Osteocyte (in vitro differentiated cells): ENCODE measurements at regions not wholly inside any gene's neighbourhood (a gene's known extent, or its start where the extent isn't known, plus 50 kb on each side); places are given as distances from the start of the nearest gene placed in this dataset.
A peak's percentile ranks its signal among the peaks of the same experiment; 100 is the strongest.

ENCODE experiments used
- DNase-seq: peaks from one replicate; pipeline ENCODE4 v3.0.0; 2021; ENCODE audit warnings: mixed read lengths; ENCODE audit not compliant: unreplicated experiment; ENCODE audit errors: extremely low spot score
- H3K27ac Mint-ChIP-seq: one replicate; pipeline ENCODE4 v1.8.0; 2021; ENCODE audit warnings: mild to moderate bottlenecking, mixed read lengths; ENCODE audit not compliant: unreplicated experiment
- H3K27me3 Mint-ChIP-seq: one replicate; pipeline ENCODE4 v1.8.0; 2021; ENCODE audit warnings: mixed read lengths; ENCODE audit not compliant: unreplicated experiment
- H3K36me3 Mint-ChIP-seq: one replicate; pipeline ENCODE4 v1.8.0; 2021; ENCODE audit warnings: mixed read lengths; ENCODE audit not compliant: unreplicated experiment
- H3K4me1 Mint-ChIP-seq: one replicate; pipeline ENCODE4 v1.8.0; 2021; ENCODE audit warnings: mixed read lengths; ENCODE audit not compliant: unreplicated experiment
- H3K4me3 Mint-ChIP-seq: one replicate; pipeline ENCODE4 v1.8.0; 2021; ENCODE audit warnings: mild to moderate bottlenecking, moderate library complexity, mixed read lengths; ENCODE audit not compliant: unreplicated experiment
- H3K9me3 Mint-ChIP-seq: one replicate; pipeline ENCODE4 v1.8.0; 2021; ENCODE audit warnings: mixed read lengths; ENCODE audit not compliant: unreplicated experiment
- TF ChIP-seq, protein P1 (sequence below): fragments of 200-600 bp; sonication (generic); IDR thresholded peaks from 2 replicates; pipeline ENCODE4 v1.5.0; 2021; ENCODE audit warnings: antibody characterized with exemption, mild to moderate bottlenecking, moderate library complexity

DNA sequence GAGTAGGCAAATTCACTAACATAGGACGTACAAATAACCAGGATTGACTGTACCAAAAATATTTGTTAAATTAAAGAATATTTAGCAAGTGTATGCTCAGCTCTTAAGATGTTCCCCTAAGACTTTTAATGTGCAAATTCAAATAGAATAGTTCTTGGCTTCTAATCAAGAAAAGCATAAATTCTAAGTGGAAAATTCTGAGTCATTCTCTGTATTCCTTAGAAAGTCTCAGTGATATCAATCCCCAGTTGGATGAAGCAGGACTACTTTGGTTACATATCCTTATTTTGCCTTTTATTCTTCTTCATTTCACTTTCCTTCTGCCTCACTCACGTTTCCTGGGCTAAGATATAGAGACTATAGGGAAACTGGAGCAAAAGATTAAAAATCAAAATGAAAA lies 130.2 kb downstream of the IFI44 start:
- Mint-ChIP-seq H3K4me1 (peaks cover 11% of the 10 kb centered on the region), H3K27me3 (no peaks in the 10 kb centered on the region), H3K9me3 (peaks cover 6% of the 10 kb centered on the region), H3K36me3 (peaks cover 3% of the 10 kb centered on the region), H3K4me3 (peak overlapping the region; percentile 22), H3K27ac (peak overlapping the region; percentile 74)
- TF ChIP-seq, protein P1, sequence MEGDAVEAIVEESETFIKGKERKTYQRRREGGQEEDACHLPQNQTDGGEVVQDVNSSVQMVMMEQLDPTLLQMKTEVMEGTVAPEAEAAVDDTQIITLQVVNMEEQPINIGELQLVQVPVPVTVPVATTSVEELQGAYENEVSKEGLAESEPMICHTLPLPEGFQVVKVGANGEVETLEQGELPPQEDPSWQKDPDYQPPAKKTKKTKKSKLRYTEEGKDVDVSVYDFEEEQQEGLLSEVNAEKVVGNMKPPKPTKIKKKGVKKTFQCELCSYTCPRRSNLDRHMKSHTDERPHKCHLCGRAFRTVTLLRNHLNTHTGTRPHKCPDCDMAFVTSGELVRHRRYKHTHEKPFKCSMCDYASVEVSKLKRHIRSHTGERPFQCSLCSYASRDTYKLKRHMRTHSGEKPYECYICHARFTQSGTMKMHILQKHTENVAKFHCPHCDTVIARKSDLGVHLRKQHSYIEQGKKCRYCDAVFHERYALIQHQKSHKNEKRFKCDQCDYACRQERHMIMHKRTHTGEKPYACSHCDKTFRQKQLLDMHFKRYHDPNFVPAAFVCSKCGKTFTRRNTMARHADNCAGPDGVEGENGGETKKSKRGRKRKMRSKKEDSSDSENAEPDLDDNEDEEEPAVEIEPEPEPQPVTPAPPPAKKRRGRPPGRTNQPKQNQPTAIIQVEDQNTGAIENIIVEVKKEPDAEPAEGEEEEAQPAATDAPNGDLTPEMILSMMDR, result no peak
- DNase-seq, result no peak

DNA sequence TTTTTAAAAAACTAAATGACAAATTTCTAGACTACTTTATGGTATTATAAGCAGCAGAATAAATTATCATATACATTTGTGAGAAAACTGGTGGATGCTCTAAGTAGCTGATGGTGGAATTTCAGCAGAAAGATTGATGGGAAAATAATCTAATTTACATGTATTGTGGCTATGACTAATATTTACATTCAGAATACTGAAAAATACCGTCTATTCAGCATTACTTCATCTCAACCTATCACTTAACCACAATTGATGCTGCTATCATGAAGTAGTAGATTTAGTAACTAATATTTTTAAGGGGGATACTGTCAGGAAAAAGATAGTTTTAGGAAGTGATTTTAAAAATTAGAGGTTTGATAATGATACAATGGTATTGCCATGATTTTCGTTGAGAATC lies 137.9 kb downstream of the IFI44 start:
- Mint-ChIP-seq H3K27ac (no peak overlapping the region), H3K36me3 (peaks cover 10% of the 10 kb centered on the region), H3K9me3 (peaks cover 22% of the 10 kb centered on the region), H3K4me3 (no peak overlapping the region), H3K4me1 (peaks cover 16% of the 10 kb centered on the region), H3K27me3 (no peaks in the 10 kb centered on the region)
- TF ChIP-seq, protein P1, result no peak
- DNase-seq, result no peak

DNA sequence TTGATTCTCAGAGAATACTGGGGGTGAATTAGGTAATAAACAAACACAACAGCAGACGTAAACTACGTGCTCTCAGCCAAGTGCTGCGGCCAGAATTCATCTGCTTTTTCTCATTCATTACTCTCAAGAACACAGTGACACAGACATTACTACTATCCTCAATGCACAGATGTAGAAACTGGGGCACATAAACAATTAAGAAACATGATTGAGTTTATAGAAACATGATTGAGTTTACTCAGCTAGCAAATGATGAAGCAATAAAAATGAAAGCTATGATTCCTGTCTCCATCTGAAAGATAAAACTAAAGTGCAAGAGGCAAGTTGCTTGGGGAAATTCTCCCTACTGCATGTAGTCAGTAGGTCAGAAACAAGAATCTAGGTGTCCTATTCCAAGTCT lies 140.5 kb downstream of the IFI44 start:
- Mint-ChIP-seq H3K36me3 (peaks cover 7% of the 10 kb centered on the region), H3K4me1 (peaks cover 16% of the 10 kb centered on the region), H3K27me3 (no peaks in the 10 kb centered on the region), H3K9me3 (peaks cover 21% of the 10 kb centered on the region), H3K27ac (no peak overlapping the region), H3K4me3 (no peak overlapping the region)
- TF ChIP-seq, protein P1, result no peak
- no peak for DNase-seq

DNA sequence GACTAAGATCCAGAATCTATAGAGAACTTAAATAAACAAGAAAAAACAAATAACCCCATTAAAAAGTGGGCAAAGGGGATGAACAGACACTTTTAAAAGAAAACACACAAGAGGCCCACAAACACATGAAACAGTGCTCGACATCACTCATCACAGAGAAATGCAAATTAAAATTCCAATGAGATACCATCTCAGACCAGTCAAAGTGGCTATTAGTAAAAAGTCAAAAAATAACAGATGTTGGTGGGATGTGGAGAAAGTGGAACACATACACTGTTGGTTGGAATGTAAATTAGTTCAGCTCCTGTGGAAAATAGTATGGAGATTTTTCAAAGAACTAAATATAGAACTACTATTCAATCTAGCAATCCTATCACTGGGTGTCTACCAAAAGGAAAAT lies 143.1 kb downstream of the IFI44 start:
- H3K36me3 Mint-ChIP-seq, result peaks cover 7% of the 10 kb centered on the region
- no peak overlapping the region for H3K4me3 Mint-ChIP-seq
- DNase-seq, result no peak
- no peaks in the 10 kb centered on the region for H3K27me3 Mint-ChIP-seq
- H3K9me3 Mint-ChIP-seq, result peaks cover 21% of the 10 kb centered on the region
- peaks cover 10% of the 10 kb centered on the region for H3K4me1 Mint-ChIP-seq
- no peak overlapping the region for H3K27ac Mint-ChIP-seq
- TF ChIP-seq, protein P1, result no peak

DNA sequence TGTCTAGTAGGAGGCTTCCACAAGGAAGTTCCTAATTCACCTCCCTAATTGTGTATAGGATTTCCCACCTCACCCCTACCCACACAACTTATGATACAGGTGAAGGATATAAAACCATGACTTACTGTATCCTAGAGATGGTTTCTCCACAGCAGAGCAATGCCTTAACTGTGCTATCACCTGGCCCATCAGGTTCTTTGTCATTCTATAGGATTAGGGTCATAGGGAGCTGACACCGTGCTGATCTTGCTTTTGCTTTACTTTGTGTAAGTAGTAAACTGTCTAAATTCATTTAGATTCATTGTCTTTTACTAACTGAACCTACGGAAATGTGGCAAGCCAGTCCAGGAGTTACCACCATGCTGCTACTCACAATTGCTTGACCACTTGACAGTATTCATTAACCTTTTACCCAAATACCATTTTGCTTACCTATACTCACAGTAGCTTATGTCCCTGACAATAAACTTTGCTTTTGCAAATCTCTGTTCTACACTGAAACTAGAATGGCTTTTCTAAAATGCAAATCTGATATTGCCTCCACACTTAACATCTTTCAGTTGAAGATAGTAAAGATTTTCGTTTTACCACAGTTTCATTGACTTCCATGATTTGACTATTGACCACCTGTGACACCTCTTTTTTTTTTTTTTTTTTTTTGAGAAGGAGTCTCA lies 147.6 kb downstream of the IFI44 start:
- TF ChIP-seq, protein P1, result no peak
- DNase-seq, result no peak
- peaks cover 8% of the 10 kb centered on the region for H3K9me3 Mint-ChIP-seq
- H3K27ac Mint-ChIP-seq, result no peak overlapping the region
- H3K4me1 Mint-ChIP-seq, result peaks cover 1% of the 10 kb centered on the region
- H3K36me3 Mint-ChIP-seq, result no peaks in the 10 kb centered on the region
- no peak overlapping the region for H3K4me3 Mint-ChIP-seq
- no peaks in the 10 kb centered on the region for H3K27me3 Mint-ChIP-seq
